GM12878 (cell line): ENCODE measurements at regions not wholly inside any gene's neighbourhood (a gene's known extent, or its start where the extent isn't known, plus 50 kb on each side); places are given as distances from the start of the nearest gene placed in this dataset.

Experiments
- ATAC-seq: fragments of 200-7000 bp; cut with Tn5 transposase; 3 replicates; pipeline ENCODE4 v1.9.1; 2020; ENCODE audit warnings: mild to moderate bottlenecking, moderate library complexity
- BruUV-seq: library from RNA; stranded (reverse); fragments of 400-500 nt; replicated peaks from 2 replicates; lab custom pipeline; 2021; lab: Mats Ljungman, UMichigan
- CTCF ChIA-PET: fragments of 300-600 bp; sonication (Branson Sonifier 250); formaldehyde crosslinking; extraction: SDS; loops from one replicate; lab custom pipeline; 2021; ENCODE audit warnings: inconsistent platforms; lab: Yijun Ruan, JAX
- POLR2A ChIA-PET: fragments of 350-600 bp; formaldehyde crosslinking; extraction: SDS; loops from one replicate; lab custom pipeline; 2021; ENCODE audit warnings: inconsistent platforms; lab: Charles Lee
- RAD21 ChIA-PET: fragments of 300-600 bp; sonication (Branson Sonifier 250); formaldehyde crosslinking; loops from one replicate; lab custom pipeline; 2023; ENCODE audit warnings: antibody characterized with exemption; ENCODE audit not compliant: unreplicated experiment; lab: Charles Lee
- SMC1A ChIA-PET: fragments of 300-600 bp; sonication (Branson Sonifier 250); formaldehyde crosslinking; loops from one replicate; lab custom pipeline; 2023; ENCODE audit not compliant: unreplicated experiment, uncharacterized antibody; lab: Charles Lee
- DNase-seq: peaks from one replicate; pipeline ENCODE4 v3.0.0-alpha.2; 2011; ENCODE audit warnings: low read depth, low spot score
- FAIRE-seq: peaks from 3 replicates; lab custom pipeline; 2011; peaks lifted over from hg19 to GRCh38; lab: Jason Lieb, UNC
- H2AFZ ChIP-seq: 2 replicates; pipeline ENCODE4 v1.6.0; 2011; ENCODE audit warnings: low read depth, low read length, control low read depth; ENCODE audit not compliant: control insufficient read depth
- H3K27ac ChIP-seq: 2 replicates; pipeline ENCODE4 v1.5.1; 2011; ENCODE audit warnings: control low read depth; ENCODE audit not compliant: control insufficient read depth, insufficient read depth
- H3K27me3 ChIP-seq, 2 experiments: replicated peaks in 1 of 2; 2 replicates each; pipeline versions ENCODE4 v1.6.0 to v1.6.1; 2011; ENCODE audit warnings: low read length in 1 of 2; ENCODE audit not compliant: control insufficient read depth in 2 of 2, insufficient read depth in 2 of 2
- H3K36me3 ChIP-seq, 2 experiments: 2 replicates each; pipeline ENCODE4 v1.5.1; 2011; ENCODE audit warnings: low read length in 1 of 2; ENCODE audit not compliant: control insufficient read depth in 2 of 2, insufficient read depth in 2 of 2
- H3K4me1 ChIP-seq: 2 replicates; pipeline ENCODE4 v1.6.1; 2011; ENCODE audit warnings: mild to moderate bottlenecking, low read length, moderate library complexity, mixed read lengths; ENCODE audit not compliant: control insufficient read depth, insufficient read depth
- H3K4me2 ChIP-seq: 2 replicates; pipeline ENCODE4 v1.6.0; 2011; ENCODE audit warnings: control low read depth; ENCODE audit not compliant: control insufficient read depth, insufficient read depth
- H3K4me3 ChIP-seq: fragments of 200-600 bp; sonication (generic); 2 replicates; pipeline ENCODE4 v1.5.1; 2016
- H3K79me2 ChIP-seq: 2 replicates; pipeline ENCODE4 v1.6.0; 2011; ENCODE audit warnings: low read length; ENCODE audit not compliant: control insufficient read depth, insufficient read depth
- H3K9ac ChIP-seq: 2 replicates; pipeline ENCODE4 v1.8.0; 2011; ENCODE audit warnings: low read length, control low read depth, mixed read lengths; ENCODE audit not compliant: control insufficient read depth, insufficient read depth
- H3K9me3 ChIP-seq: replicated peaks from 3 replicates; pipeline ENCODE4 v1.5.1; 2011; ENCODE audit warnings: mild to moderate bottlenecking, low read length; ENCODE audit not compliant: control insufficient read depth, insufficient read depth
- H4K20me1 ChIP-seq: 2 replicates; pipeline ENCODE4 v1.6.0; 2011; ENCODE audit not compliant: control insufficient read depth, insufficient read depth
- ASH2L ChIP-seq: fragments of 300-600, 200-600 bp; sonication (generic); IDR thresholded peaks from 2 replicates; pipeline ENCODE4 v1.6.1; 2017; ENCODE audit warnings: low read depth, mild to moderate bottlenecking, borderline replicate concordance
- CBX5 ChIP-seq: sonication (generic); IDR thresholded peaks from 2 replicates; pipeline ENCODE4 v1.6.1; 2016; ENCODE audit warnings: low read depth, moderate library complexity, mild to moderate bottlenecking, inconsistent platforms
- GATAD2B ChIP-seq: fragments of 450-650 bp; conservative IDR thresholded peaks from 2 replicates; pipeline ENCODE4 v1.6.1; 2017; ENCODE audit warnings: low read depth, mild to moderate bottlenecking, moderate library complexity
- POLR2AphosphoS2 ChIP-seq: IDR thresholded peaks from 2 replicates; pipeline ENCODE4 v1.6.1; 2011; ENCODE audit warnings: low read depth, mild to moderate bottlenecking, low read length, improper control_type of control experiment, moderate library complexity
- RBBP5 ChIP-seq: fragments of 200-600 bp; sonication (generic); conservative IDR thresholded peaks from 2 replicates; pipeline ENCODE4 v1.6.1; 2016
- RUNX3 ChIP-seq: IDR thresholded peaks from 2 replicates; pipeline ENCODE4 v1.6.1; 2012; ENCODE audit warnings: low read length, inconsistent platforms
- SIN3A ChIP-seq: IDR thresholded peaks from 2 replicates; pipeline ENCODE4 v1.6.1; 2012; ENCODE audit warnings: low read depth, low read length, improper control_type of control experiment
- SMAD1 ChIP-seq: fragments of 450-650 bp; IDR thresholded peaks from 2 replicates; pipeline ENCODE4 v1.6.1; 2018; ENCODE audit warnings: mild to moderate bottlenecking, low read depth; ENCODE audit not compliant: partially characterized antibody
- TAF1 ChIP-seq: IDR thresholded peaks from 2 replicates; pipeline ENCODE4 v1.6.1; 2011; ENCODE audit warnings: mild to moderate bottlenecking, low read depth, low read length, borderline replicate concordance
- TBL1XR1 ChIP-seq: IDR thresholded peaks from 2 replicates; pipeline ENCODE4 v1.6.1; 2012; ENCODE audit warnings: low read depth, low read length, improper control_type of control experiment
- ZNF622 ChIP-seq: fragments of 450-650 bp; IDR thresholded peaks from 2 replicates; pipeline ENCODE4 v1.6.1; 2017; ENCODE audit warnings: mild to moderate bottlenecking, inconsistent platforms
- ZSCAN29 ChIP-seq: fragments of 450-650 bp; IDR thresholded peaks from 2 replicates; pipeline ENCODE4 v1.6.1; 2017; ENCODE audit warnings: mild to moderate bottlenecking, moderate library complexity
- in situ Hi-C: fragments of 300-500 bp; cut with MboI; formaldehyde crosslinking; loops from 9 replicates; pipeline ENCODE4 v1.14.3; 2018; ENCODE audit warnings: mixed read lengths
- intact Hi-C: fragments of 100-400 bp; cut with micrococcal nuclease; formaldehyde crosslinking; loops from one replicate; pipeline ENCODE4 v1.14.2; 2022; ENCODE audit not compliant: unreplicated experiment
- TF ChIP-seq, protein P1 (sequence below): fragments of 450-650 bp; IDR thresholded peaks from 2 replicates; pipeline ENCODE4 v1.6.1; 2017; ENCODE audit warnings: antibody characterized with exemption, mild to moderate bottlenecking, moderate library complexity
- TF ChIP-seq, protein P2 (sequence below): IDR thresholded peaks from 2 replicates; pipeline ENCODE4 v1.6.1; 2011; ENCODE audit warnings: mild to moderate bottlenecking, low read depth, low read length, moderate library complexity; ENCODE audit not compliant: insufficient replicate concordance
- TF ChIP-seq, protein P3 (sequence below): fragments of 450-650 bp; formaldehyde crosslinking; IDR thresholded peaks from 2 replicates; pipeline ENCODE4 v1.4.0; 2020; ENCODE audit warnings: mild to moderate bottlenecking, moderate library complexity
- TF ChIP-seq, protein P4 (sequence below): fragments of 450-650 bp; IDR thresholded peaks from 2 replicates; pipeline ENCODE4 v1.6.1; 2014; ENCODE audit warnings: mild to moderate bottlenecking

DNA sequence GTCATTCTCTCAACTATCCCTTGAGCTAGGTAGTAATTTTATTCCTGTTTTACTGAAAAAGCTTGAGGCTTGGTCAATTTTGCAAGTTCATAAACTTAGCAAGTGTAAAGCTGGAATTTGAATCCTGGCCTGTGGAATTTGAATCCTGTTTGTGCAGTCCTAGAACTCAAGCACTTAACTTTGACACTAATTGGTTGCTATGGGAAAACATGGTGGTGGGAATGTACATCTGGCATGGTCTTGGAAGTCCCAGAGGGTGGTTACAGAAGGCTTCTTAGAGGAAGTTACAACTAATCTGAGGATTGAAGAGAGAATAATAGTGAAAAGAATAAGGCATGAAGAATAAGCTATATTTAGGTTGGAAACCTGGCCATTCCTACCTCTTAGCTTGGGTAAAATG, 66.5 kb upstream of the LIN7C start:
- Histone ChIP-seq H3K9me3 (no peaks in the 10 kb centered on the region), H4K20me1 (no peaks in the 10 kb centered on the region), H3K4me1 (no peaks in the 10 kb centered on the region), H3K4me2 (no peak overlapping the region), H3K4me3 (no peak overlapping the region), H3K9ac (no peak overlapping the region), H2AFZ (no peak overlapping the region), H3K27ac (no peak overlapping the region)
- DNase-seq (no peak), ATAC-seq (no peak), FAIRE-seq (no peak)
- ChIA-PET POLR2A (no interaction called here), RAD21 (no interaction called here), CTCF (interaction anchor here (1.3 kb wide), 1 partner anchor 22 kb away, joined by 3 read pairs; no protein-coding TSS in a partner anchor)
- intact Hi-C loops = no loop called here
- no TSS peak for BruUV-seq
- TF ChIP-seq SMAD1 (no peak), TBL1XR1 (no peak), GATAD2B (no peak), ASH2L (no peak), RUNX3 (no peak), RBBP5 (no peak), POLR2AphosphoS2 (no peak), ZSCAN29 (no peak), CBX5 (no peak), ZNF622 (no peak), SIN3A (no peak), TAF1 (no peak)
- TF ChIP-seq, protein P1, sequence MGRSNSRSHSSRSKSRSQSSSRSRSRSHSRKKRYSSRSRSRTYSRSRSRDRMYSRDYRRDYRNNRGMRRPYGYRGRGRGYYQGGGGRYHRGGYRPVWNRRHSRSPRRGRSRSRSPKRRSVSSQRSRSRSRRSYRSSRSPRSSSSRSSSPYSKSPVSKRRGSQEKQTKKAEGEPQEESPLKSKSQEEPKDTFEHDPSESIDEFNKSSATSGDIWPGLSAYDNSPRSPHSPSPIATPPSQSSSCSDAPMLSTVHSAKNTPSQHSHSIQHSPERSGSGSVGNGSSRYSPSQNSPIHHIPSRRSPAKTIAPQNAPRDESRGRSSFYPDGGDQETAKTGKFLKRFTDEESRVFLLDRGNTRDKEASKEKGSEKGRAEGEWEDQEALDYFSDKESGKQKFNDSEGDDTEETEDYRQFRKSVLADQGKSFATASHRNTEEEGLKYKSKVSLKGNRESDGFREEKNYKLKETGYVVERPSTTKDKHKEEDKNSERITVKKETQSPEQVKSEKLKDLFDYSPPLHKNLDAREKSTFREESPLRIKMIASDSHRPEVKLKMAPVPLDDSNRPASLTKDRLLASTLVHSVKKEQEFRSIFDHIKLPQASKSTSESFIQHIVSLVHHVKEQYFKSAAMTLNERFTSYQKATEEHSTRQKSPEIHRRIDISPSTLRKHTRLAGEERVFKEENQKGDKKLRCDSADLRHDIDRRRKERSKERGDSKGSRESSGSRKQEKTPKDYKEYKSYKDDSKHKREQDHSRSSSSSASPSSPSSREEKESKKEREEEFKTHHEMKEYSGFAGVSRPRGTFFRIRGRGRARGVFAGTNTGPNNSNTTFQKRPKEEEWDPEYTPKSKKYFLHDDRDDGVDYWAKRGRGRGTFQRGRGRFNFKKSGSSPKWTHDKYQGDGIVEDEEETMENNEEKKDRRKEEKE = no peak
- TF ChIP-seq, protein P2, sequence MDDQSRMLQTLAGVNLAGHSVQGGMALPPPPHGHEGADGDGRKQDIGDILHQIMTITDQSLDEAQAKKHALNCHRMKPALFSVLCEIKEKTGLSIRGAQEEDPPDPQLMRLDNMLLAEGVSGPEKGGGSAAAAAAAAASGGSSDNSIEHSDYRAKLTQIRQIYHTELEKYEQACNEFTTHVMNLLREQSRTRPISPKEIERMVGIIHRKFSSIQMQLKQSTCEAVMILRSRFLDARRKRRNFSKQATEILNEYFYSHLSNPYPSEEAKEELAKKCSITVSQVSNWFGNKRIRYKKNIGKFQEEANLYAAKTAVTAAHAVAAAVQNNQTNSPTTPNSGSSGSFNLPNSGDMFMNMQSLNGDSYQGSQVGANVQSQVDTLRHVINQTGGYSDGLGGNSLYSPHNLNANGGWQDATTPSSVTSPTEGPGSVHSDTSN = no peak
- TF ChIP-seq, protein P3, sequence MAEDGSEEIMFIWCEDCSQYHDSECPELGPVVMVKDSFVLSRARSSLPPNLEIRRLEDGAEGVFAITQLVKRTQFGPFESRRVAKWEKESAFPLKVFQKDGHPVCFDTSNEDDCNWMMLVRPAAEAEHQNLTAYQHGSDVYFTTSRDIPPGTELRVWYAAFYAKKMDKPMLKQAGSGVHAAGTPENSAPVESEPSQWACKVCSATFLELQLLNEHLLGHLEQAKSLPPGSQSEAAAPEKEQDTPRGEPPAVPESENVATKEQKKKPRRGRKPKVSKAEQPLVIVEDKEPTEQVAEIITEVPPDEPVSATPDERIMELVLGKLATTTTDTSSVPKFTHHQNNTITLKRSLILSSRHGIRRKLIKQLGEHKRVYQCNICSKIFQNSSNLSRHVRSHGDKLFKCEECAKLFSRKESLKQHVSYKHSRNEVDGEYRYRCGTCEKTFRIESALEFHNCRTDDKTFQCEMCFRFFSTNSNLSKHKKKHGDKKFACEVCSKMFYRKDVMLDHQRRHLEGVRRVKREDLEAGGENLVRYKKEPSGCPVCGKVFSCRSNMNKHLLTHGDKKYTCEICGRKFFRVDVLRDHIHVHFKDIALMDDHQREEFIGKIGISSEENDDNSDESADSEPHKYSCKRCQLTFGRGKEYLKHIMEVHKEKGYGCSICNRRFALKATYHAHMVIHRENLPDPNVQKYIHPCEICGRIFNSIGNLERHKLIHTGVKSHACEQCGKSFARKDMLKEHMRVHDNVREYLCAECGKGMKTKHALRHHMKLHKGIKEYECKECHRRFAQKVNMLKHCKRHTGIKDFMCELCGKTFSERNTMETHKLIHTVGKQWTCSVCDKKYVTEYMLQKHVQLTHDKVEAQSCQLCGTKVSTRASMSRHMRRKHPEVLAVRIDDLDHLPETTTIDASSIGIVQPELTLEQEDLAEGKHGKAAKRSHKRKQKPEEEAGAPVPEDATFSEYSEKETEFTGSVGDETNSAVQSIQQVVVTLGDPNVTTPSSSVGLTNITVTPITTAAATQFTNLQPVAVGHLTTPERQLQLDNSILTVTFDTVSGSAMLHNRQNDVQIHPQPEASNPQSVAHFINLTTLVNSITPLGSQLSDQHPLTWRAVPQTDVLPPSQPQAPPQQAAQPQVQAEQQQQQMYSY (CRISPR knock-in tag) = no peak
- TF ChIP-seq, protein P4, sequence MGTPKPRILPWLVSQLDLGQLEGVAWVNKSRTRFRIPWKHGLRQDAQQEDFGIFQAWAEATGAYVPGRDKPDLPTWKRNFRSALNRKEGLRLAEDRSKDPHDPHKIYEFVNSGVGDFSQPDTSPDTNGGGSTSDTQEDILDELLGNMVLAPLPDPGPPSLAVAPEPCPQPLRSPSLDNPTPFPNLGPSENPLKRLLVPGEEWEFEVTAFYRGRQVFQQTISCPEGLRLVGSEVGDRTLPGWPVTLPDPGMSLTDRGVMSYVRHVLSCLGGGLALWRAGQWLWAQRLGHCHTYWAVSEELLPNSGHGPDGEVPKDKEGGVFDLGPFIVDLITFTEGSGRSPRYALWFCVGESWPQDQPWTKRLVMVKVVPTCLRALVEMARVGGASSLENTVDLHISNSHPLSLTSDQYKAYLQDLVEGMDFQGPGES = no peak
- TF ChIP-seq, all 136 proteins: peak for 0
- H3K27me3 ChIP-seq = no peaks in the 10 kb centered on the region
- no peaks in the 10 kb centered on the region for H3K79me2 ChIP-seq
- SMC1A ChIA-PET = no interaction called here
- in situ Hi-C loops = no loop called here
- H3K36me3 ChIP-seq = no peaks in the 10 kb centered on the region
